Activated naive CD4-positive, alpha-beta T cell treated with anti-CD3 and anti-CD28 coated beads, Interleukin-2, amount 50 U/mL, for 72 hours (primary cell): ENCODE measurements at regions not wholly inside any gene's neighbourhood (a gene's known extent, or its start where the extent isn't known, plus 50 kb on each side); places are given as distances from the start of the nearest gene placed in this dataset.
A peak's percentile ranks its signal among the peaks of the same experiment; 100 is the strongest.
"Not testable (repeated sequence)": the region's sequence is repeated elsewhere in the genome, so short reads cannot be mapped to it uniquely, and the experiment has no call there.

ENCODE experiments used
- ATAC-seq, 2 donors: fragments of 150-1000 bp; cut with Tn5 transposase; 2 replicates each; pipeline ENCODE4 v1.10.0; 2021; ENCODE audit warnings: mild to moderate bottlenecking in 2 of 2, moderate library complexity in 2 of 2
- DNase-seq, 2 donors: peaks; one replicate each; pipeline ENCODE4 v3.0.0; 2021 to 2022; ENCODE audit warnings: low spot score in 2 of 2
- H3K27ac Mint-ChIP-seq, 2 donors: one replicate each; pipeline ENCODE4 v1.8.0; 2022; ENCODE audit warnings: mild to moderate bottlenecking in 2 of 2, mixed read lengths in 2 of 2
- H3K36me3 Mint-ChIP-seq, 2 donors: one replicate each; pipeline ENCODE4 v1.8.0; 2022; ENCODE audit warnings: mixed read lengths in 2 of 2
- H3K9me3 Mint-ChIP-seq, 2 donors: one replicate each; pipeline ENCODE4 v1.8.0; 2022; ENCODE audit warnings: mixed read lengths in 2 of 2

- DNase-seq (no peak), ATAC-seq (no peak)
These were observed 90.3 kb upstream of the LARP1 start for GRCh38 chr5:154664869-154665268.

GRCh38 chr5:154663424-154663823, 91.8 kb upstream of the LARP1 start:
- H3K9me3 Mint-ChIP-seq, result peaks cover 10 to 18% of the 10 kb centered on the region in 2 donors
- peaks cover 22 to 29% of the 10 kb centered on the region in 2 donors for H3K36me3 Mint-ChIP-seq
- no peak for DNase-seq
- ATAC-seq, result no peak
- no peak overlapping the region for H3K27ac Mint-ChIP-seq

More at GRCh38 chr5:154664869-154665268, 90.3 kb upstream of the LARP1 start:
- Mint-ChIP-seq H3K9me3 (peaks cover 10 to 18% of the 10 kb centered on the region in 2 donors), H3K36me3 (peaks cover 22 to 29% of the 10 kb centered on the region in 2 donors), H3K27ac (no peak overlapping the region)

- no peaks in the 10 kb centered on the region for H3K9me3 Mint-ChIP-seq
- DNase-seq (no peak), ATAC-seq (no peak)
- H3K27ac Mint-ChIP-seq, result peak overlapping the region; percentile 49 to 77
- no peaks in the 10 kb centered on the region for H3K36me3 Mint-ChIP-seq
These were observed 100.4 kb upstream of the LARP1 start for GRCh38 chr5:154654486-154655371.

DNA sequence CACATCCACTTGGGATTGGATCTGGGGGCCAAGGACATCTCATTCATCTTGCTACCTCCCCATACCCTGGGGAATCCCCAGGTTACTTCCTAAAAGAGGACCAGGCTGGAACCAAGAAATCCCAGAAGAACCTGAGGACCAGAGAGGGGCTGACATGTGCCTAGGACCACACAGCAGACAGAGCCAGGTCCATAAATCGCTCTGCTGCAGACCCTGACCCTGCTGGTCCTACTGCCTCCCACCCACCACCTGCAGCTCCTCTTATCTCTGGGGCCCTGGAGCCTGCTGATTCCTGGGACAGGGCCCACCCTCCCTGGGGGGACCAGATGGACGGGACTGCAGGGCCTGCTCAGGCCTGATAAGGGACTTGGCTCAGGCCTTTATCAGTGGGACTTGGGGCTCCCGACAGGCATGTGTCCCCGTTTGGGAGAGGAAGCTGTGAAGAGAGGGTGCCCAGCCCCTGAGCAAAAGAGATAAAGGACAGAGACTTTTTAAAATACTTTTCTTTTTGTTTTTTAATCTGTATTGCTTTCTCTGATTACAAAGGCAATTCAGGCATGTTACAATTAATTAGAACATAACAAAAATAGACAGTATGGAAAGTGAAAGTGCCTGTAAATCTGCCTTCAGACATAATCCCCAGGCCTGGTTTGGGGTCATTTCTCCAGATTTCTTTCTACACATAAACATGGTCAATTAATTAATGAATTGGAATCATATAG, 101.3 kb upstream of the LARP1 start:
- Mint-ChIP-seq H3K27ac (peak overlapping the region; percentile 49 to 77), H3K36me3 (no peaks in the 10 kb centered on the region), H3K9me3 (no peaks in the 10 kb centered on the region)
- ATAC-seq, result no peak
- DNase-seq, result no peak

- no peaks in the 10 kb centered on the region for H3K36me3 Mint-ChIP-seq
- ATAC-seq, result no peak
- no peaks in the 10 kb centered on the region for H3K9me3 Mint-ChIP-seq
These were observed 101.8 kb upstream of the LARP1 start for GRCh38 chr5:154653418-154653763.

DNA sequence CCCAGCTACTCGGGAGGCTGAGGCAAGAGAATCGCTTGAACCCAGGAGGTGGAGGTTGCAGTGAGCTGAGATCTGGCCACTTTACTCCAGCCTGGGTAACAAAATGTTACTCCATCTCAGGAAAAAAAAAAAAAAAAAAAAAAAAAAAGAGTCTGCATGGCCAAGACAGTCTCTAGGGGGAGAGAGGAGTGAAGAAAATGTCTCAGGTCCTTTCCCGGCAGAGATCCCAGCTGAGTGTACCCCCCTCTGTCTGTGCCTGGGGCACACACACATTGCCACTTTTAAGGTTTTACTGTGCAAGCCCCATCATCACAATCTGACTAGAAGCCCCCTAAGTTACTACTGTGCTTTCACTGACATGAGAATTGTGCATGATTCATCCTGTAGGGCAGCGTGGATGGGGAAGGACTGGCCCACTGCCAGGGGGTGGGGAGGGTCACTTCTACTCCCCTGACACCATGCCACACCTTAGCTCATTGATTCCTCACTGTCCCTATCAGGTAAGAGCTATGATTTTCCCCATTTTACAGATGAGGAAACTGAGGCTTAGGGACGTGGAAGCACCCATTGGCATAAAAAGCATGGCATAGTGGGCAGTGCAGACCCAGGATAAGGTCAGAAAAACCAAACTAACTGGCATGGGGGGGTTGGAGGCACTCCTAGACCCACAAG, 102.3 kb upstream of the LARP1 start:
- no peak overlapping the region for H3K27ac Mint-ChIP-seq
- DNase-seq (no peak), ATAC-seq (no peak)
- H3K9me3 Mint-ChIP-seq, result no peaks in the 10 kb centered on the region
- no peaks in the 10 kb centered on the region for H3K36me3 Mint-ChIP-seq

More at GRCh38 chr5:154653418-154653763, 101.8 kb upstream of the LARP1 start:
- no peak overlapping the region for H3K27ac Mint-ChIP-seq
- no peak for DNase-seq

GRCh38 chr5:154651795-154652194, 103.4 kb upstream of the LARP1 start:
- not testable (repeated sequence) for H3K27ac Mint-ChIP-seq, H3K9me3 Mint-ChIP-seq, DNase-seq, H3K36me3 Mint-ChIP-seq, ATAC-seq

- no peak overlapping the region for H3K27ac Mint-ChIP-seq
- ATAC-seq, result no peak
- peaks cover 0 to 4% of the 10 kb centered on the region in 2 donors for H3K9me3 Mint-ChIP-seq
- no peak for DNase-seq
- peaks cover 5 to 16% of the 10 kb centered on the region in 2 donors for H3K36me3 Mint-ChIP-seq
These were observed 106.5 kb upstream of the LARP1 start for GRCh38 chr5:154648706-154649105.

DNA sequence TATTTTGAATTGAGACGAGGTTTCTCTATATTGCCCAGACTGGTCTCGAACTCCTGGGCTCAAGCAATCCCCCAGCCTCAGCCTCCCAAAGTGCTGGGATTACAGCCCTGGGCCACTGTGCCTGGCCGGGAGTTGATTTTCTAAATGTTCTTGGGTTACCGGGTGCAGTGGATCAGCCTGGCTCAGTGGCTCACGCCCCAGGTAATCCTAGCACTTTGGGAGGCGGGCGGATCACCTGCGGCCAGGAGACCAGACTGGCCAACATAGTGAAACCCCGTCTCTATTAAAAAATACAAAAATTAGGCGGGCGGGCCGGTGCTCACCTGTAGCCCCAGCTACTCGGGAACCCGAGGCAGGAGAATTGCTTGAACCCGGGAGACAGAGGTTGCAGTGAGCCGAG, 106.9 kb upstream of the LARP1 start:
- Mint-ChIP-seq H3K36me3 (peaks cover 5 to 21% of the 10 kb centered on the region in 2 donors), H3K9me3 (peaks cover 0 to 9% of the 10 kb centered on the region in 2 donors), H3K27ac (no peak overlapping the region)
- no peak for ATAC-seq
- no peak for DNase-seq

- no peak for DNase-seq
- H3K36me3 Mint-ChIP-seq, result peaks cover 5 to 26% of the 10 kb centered on the region in 2 donors
- no peak overlapping the region for H3K27ac Mint-ChIP-seq
- ATAC-seq, result peak in 1 of 2 donors; percentile 10
- peaks cover 0 to 14% of the 10 kb centered on the region in 2 donors for H3K9me3 Mint-ChIP-seq
These were observed 107.4 kb upstream of the LARP1 start for GRCh38 chr5:154647761-154648145.

- H3K36me3 Mint-ChIP-seq, result peaks cover 5 to 31% of the 10 kb centered on the region in 2 donors
- ATAC-seq, result peak; percentile 68 to 69
- DNase-seq, result peak in 1 of 2 donors; percentile 22
- H3K9me3 Mint-ChIP-seq, result peaks cover 0 to 18% of the 10 kb centered on the region in 2 donors
- no peak overlapping the region for H3K27ac Mint-ChIP-seq
These were observed 107.9 kb upstream of the LARP1 start for GRCh38 chr5:154647114-154647760.

DNA sequence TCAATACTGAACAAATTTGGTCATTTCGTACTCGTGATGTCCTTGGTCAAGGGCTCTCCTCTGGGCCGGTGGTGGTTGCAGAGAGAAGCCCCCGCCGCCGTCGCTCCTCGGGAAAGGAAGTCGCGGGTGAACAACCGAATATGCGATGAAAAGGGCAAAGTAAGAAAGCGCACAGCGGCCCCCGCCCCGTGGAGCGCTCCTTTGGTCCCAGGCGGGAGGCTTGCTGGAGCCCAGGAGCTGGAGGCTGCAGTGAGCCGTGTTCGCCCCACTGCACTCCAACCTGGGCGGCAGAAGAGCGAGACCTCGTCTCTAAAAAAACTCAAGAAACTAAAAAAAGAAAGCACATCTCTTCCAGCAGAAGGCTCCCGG, 108.4 kb upstream of the LARP1 start:
- no peak overlapping the region for H3K27ac Mint-ChIP-seq
- H3K36me3 Mint-ChIP-seq, result peaks cover 5 to 35% of the 10 kb centered on the region in 2 donors

DNA sequence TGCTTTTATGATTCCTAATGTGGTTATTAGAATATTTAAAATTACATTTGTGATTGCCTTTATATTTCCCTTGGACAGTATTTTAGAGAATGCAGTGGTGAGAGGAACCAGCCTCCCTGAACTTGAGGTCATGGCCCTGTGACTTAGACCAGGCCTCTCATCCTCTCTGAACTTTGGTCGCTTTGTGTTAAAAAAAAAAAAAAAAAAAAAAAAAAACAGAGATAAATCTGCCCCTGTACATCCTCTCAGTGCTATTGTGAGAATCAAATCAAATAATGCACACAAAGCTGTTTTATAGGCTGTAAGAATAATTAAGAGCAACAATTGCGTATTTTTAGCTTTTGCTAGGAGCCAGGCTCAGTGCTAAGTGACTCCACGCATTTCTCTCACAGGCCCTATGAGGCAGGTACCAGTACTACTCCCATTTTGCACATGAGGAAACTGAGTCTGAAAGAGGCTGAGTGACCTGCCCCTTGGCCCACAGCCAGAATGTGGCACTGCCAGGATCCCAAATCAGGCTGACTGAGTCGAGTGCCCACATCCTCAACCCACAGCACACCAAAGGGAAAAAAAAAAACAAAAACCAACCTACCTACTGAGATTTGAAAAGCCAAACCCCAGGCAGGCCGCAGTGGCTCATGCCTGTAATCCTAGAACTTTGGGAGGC, 110.3 kb upstream of the LARP1 start:
- Mint-ChIP-seq H3K36me3 (peaks cover 5 to 36% of the 10 kb centered on the region in 2 donors), H3K27ac (no peak overlapping the region), H3K9me3 (peaks cover 0 to 18% of the 10 kb centered on the region in 2 donors)
- ATAC-seq, result no peak
- no peak for DNase-seq

More for the DNA sequence above, 108.4 kb upstream of the LARP1 start:
- DNase-seq (no peak), ATAC-seq (peak; percentile 5 to 38)
- peaks cover 0 to 18% of the 10 kb centered on the region in 2 donors for H3K9me3 Mint-ChIP-seq

- Mint-ChIP-seq H3K27ac (no peak overlapping the region), H3K9me3 (peaks cover 0 to 18% of the 10 kb centered on the region in 2 donors), H3K36me3 (peaks cover 5 to 36% of the 10 kb centered on the region in 2 donors)
- DNase-seq (no peak), ATAC-seq (no peak)
These were observed 112.5 kb upstream of the LARP1 start for GRCh38 chr5:154642499-154643245.

- peaks cover 0 to 29% of the 10 kb centered on the region in 2 donors for H3K36me3 Mint-ChIP-seq
- ATAC-seq, DNase-seq, H3K27ac Mint-ChIP-seq: not testable (repeated sequence)
- peaks cover 0 to 18% of the 10 kb centered on the region in 2 donors for H3K9me3 Mint-ChIP-seq
These were observed 114.9 kb upstream of the LARP1 start for GRCh38 chr5:154640213-154640831.
